H1 (cell line): ENCODE measurements at regions not wholly inside any gene's neighbourhood (a gene's known extent, or its start where the extent isn't known, plus 50 kb on each side); places are given as distances from the start of the nearest gene placed in this dataset.

Experiments
- CTCF ChIA-PET: fragments of 300-600 bp; sonication (Branson Sonifier 250); formaldehyde crosslinking; loops from one replicate; lab custom pipeline; 2021; ENCODE audit not compliant: partially characterized antibody; lab: Charles Lee
- POLR2A ChIA-PET: fragments of 300-600 bp; sonication (Branson Sonifier 250); formaldehyde crosslinking; loops from one replicate; lab custom pipeline; 2021; ENCODE audit warnings: inconsistent platforms; ENCODE audit not compliant: partially characterized antibody; lab: Charles Lee
- DNase-seq, 2 experiments: peaks; one replicate each; pipeline versions ENCODE4 v3.0.0 to v3.0.0-alpha.2; 2010 to 2022; ENCODE audit warnings: low spot score in 2 of 2, low read depth in 1 of 2, mixed read lengths in 1 of 2
- FAIRE-seq: peaks from 2 replicates; lab custom pipeline; 2011; peaks lifted over from hg19 to GRCh38; lab: Jason Lieb, UNC
- H2AFZ ChIP-seq: 2 replicates; pipeline ENCODE4 v1.8.1; 2012; ENCODE audit warnings: low read length, inconsistent platforms
- H2AK5ac ChIP-seq: 2 replicates; pipeline ENCODE4 v1.6.1; 2013; ENCODE audit warnings: low read depth, low read length
- H2BK120ac ChIP-seq: replicated peaks from 2 replicates; pipeline ENCODE3; 2013; ENCODE audit warnings: low read depth, low read length, inconsistent platforms
- H2BK12ac ChIP-seq: 2 replicates; pipeline ENCODE4 v1.6.1; 2013; ENCODE audit warnings: low read depth, low read length
- H2BK15ac ChIP-seq: 2 replicates; pipeline ENCODE4 v1.6.1; 2013; ENCODE audit warnings: low read length
- H2BK20ac ChIP-seq: 2 replicates; pipeline ENCODE4 v1.6.1; 2013; ENCODE audit warnings: low read length
- H2BK5ac ChIP-seq: 2 replicates; pipeline ENCODE4 v1.6.1; 2013; ENCODE audit warnings: low read depth, low read length
- H3K14ac ChIP-seq: 2 replicates; pipeline ENCODE4 v1.6.1; 2013; ENCODE audit warnings: inconsistent platforms; ENCODE audit not compliant: insufficient read length
- H3K18ac ChIP-seq: 2 replicates; pipeline ENCODE4 v1.6.1; 2013; ENCODE audit warnings: low read length; ENCODE audit errors: extremely low read depth
- H3K23ac ChIP-seq: 2 replicates; pipeline ENCODE4 v1.6.1; 2013; ENCODE audit warnings: inconsistent platforms; ENCODE audit not compliant: insufficient read length
- H3K23me2 ChIP-seq: 2 replicates; pipeline ENCODE4 v1.6.1; 2013; ENCODE audit warnings: low read depth, low read length
- H3K27ac ChIP-seq: 2 replicates; pipeline ENCODE4 v1.6.1; 2011; ENCODE audit warnings: low read depth, low read length, inconsistent platforms
- H3K27me3 ChIP-seq, 4 experiments: replicated peaks in 1 of 4; 1 replicate in 1 of 4; 2 replicates in 3 of 4; pipeline versions ENCODE4 v1.6.1 to v1.8.1; 2011 to 2013; ENCODE audit warnings: low read length in 3 of 4, mild to moderate bottlenecking in 3 of 4, inconsistent platforms in 2 of 4, mixed read lengths in 2 of 4, moderate library complexity in 1 of 4; ENCODE audit not compliant: control insufficient read depth in 3 of 4, insufficient read depth in 3 of 4; ENCODE audit errors: extremely low read depth in 1 of 4
- H3K36me3 ChIP-seq, 4 experiments: 2 replicates each; pipeline versions ENCODE4 v1.6.1 to v1.8.1; 2011 to 2013; ENCODE audit warnings: mild to moderate bottlenecking in 4 of 4, low read length in 3 of 4, moderate library complexity in 2 of 4, control low read depth in 1 of 4, inconsistent platforms in 1 of 4; ENCODE audit not compliant: insufficient read depth in 4 of 4, control insufficient read depth in 2 of 4
- H3K4ac ChIP-seq: replicated peaks from 2 replicates; pipeline ENCODE3; 2013; ENCODE audit warnings: low read length, low read depth, mixed read lengths, inconsistent platforms; ENCODE audit not compliant: insufficient read length
- H3K4me1 ChIP-seq, 4 experiments: replicated peaks in 1 of 4; 1 replicate in 1 of 4; 2 replicates in 3 of 4; pipeline versions ENCODE4 v1.6.1 to v1.8.1; 2011 to 2013; ENCODE audit warnings: low read length in 3 of 4, inconsistent platforms in 2 of 4, mixed read lengths in 1 of 4; ENCODE audit not compliant: insufficient read depth in 4 of 4, control insufficient read depth in 3 of 4
- H3K4me2 ChIP-seq, 2 experiments: 2 replicates each; pipeline versions ENCODE4 v1.6.1 to v1.8.1; 2011 to 2013; ENCODE audit warnings: low read depth in 2 of 2, low read length in 2 of 2, control low read depth in 1 of 2, inconsistent platforms in 1 of 2, mild to moderate bottlenecking in 1 of 2; ENCODE audit not compliant: insufficient read depth in 1 of 2
- H3K4me3 ChIP-seq, 4 experiments: fragments of 200-600, 300-600 bp in 1 of 4; sonication (generic), shearing (Covaris generic), sonication (Bioruptor Twin) in 1 of 4; 2 replicates each; pipeline versions ENCODE4 v1.5.1 to v1.8.1; 2011 to 2016; ENCODE audit warnings: low read length in 4 of 4, low read depth in 3 of 4, control low read depth in 2 of 4, inconsistent platforms in 2 of 4, mild to moderate bottlenecking in 2 of 4, mixed read lengths in 1 of 4, moderate library complexity in 1 of 4; ENCODE audit not compliant: insufficient read depth in 2 of 4; ENCODE audit errors: extremely low read depth in 1 of 4
- H3K56ac ChIP-seq: replicated peaks from 2 replicates; pipeline ENCODE3; 2013; ENCODE audit warnings: low read depth, mild to moderate bottlenecking, mixed read lengths, low read length, inconsistent platforms; ENCODE audit not compliant: insufficient read length
- H3K79me1 ChIP-seq: 2 replicates; pipeline ENCODE4 v1.6.1; 2013; ENCODE audit warnings: low read depth, low read length, control low read depth
- H3K79me2 ChIP-seq, 2 experiments: 2 replicates each; pipeline versions ENCODE4 v1.6.1 to v1.8.1; 2012 to 2013; ENCODE audit warnings: low read length in 2 of 2, mild to moderate bottlenecking in 2 of 2, inconsistent platforms in 1 of 2; ENCODE audit not compliant: insufficient read depth in 2 of 2, control insufficient read depth in 1 of 2
- H3K9ac ChIP-seq, 4 experiments: replicated peaks in 1 of 4; 1 replicate in 1 of 4; 2 replicates in 3 of 4; pipeline versions ENCODE4 v1.6.1 to v1.8.1; 2011 to 2013; ENCODE audit warnings: low read depth in 3 of 4, low read length in 3 of 4, control low read depth in 2 of 4, mild to moderate bottlenecking in 2 of 4, moderate library complexity in 2 of 4, inconsistent platforms in 1 of 4; ENCODE audit errors: extremely low read depth in 1 of 4
- H3K9me3 ChIP-seq, 2 experiments: 2 replicates each; pipeline versions ENCODE4 v1.6.1 to v1.8.1; 2012 to 2013; ENCODE audit warnings: mild to moderate bottlenecking in 2 of 2, moderate library complexity in 2 of 2, control low read depth in 1 of 2, inconsistent platforms in 1 of 2, low read depth in 1 of 2, low read length in 1 of 2, mixed read lengths in 1 of 2; ENCODE audit not compliant: insufficient read depth in 2 of 2
- H4K20me1 ChIP-seq, 2 experiments: replicated peaks in 1 of 2; 2 replicates each; pipeline versions ENCODE3 to v1.8.1; 2011 to 2013; ENCODE audit warnings: inconsistent platforms in 2 of 2, low read length in 2 of 2, mild to moderate bottlenecking in 1 of 2; ENCODE audit not compliant: insufficient read depth in 2 of 2, control insufficient read depth in 1 of 2
- H4K5ac ChIP-seq: 2 replicates; pipeline ENCODE4 v1.6.1; 2013; ENCODE audit warnings: low read length, low read depth, mixed read lengths, inconsistent platforms; ENCODE audit not compliant: insufficient read length
- H4K8ac ChIP-seq: 2 replicates; pipeline ENCODE4 v1.8.0; 2013; ENCODE audit warnings: mild to moderate bottlenecking, moderate library complexity, low read length, inconsistent platforms; ENCODE audit not compliant: insufficient read depth; ENCODE audit errors: extremely low read depth
- H4K91ac ChIP-seq: replicated peaks from 2 replicates; pipeline ENCODE3; 2013; ENCODE audit warnings: low read length, mixed read lengths, inconsistent platforms; ENCODE audit not compliant: insufficient read length
- ASH2L ChIP-seq: fragments of 200-600, 300-600 bp; sonication (generic); IDR thresholded peaks from one replicate; pipeline ENCODE4 v1.7.1; 2017; ENCODE audit warnings: low read length
- JUN ChIP-seq: IDR thresholded peaks from 2 replicates; pipeline ENCODE4 v1.6.1; 2011; ENCODE audit warnings: low read depth, mild to moderate bottlenecking, improper control_type of control experiment, low read length
- NRF1 ChIP-seq: IDR thresholded peaks from 2 replicates; pipeline ENCODE4 v1.6.1; 2011; ENCODE audit warnings: mild to moderate bottlenecking, low read depth, low read length, improper control_type of control experiment
- SAP30 ChIP-seq: fragments of 300-600 bp; sonication (generic); IDR thresholded peaks from 2 replicates; pipeline ENCODE4 v1.7.1; 2012; ENCODE audit warnings: low read length, moderate library complexity, mild to moderate bottlenecking, inconsistent platforms; ENCODE audit not compliant: insufficient read depth, insufficient replicate concordance
- TAF7 ChIP-seq: optimal IDR thresholded peaks from 2 replicates; pipeline ENCODE3; 2011; ENCODE audit warnings: low read depth, mild to moderate bottlenecking, inconsistent platforms, low read length, moderate library complexity, borderline replicate concordance
- TCF12 ChIP-seq: IDR thresholded peaks from 2 replicates; pipeline ENCODE4 v1.6.1; 2011; ENCODE audit warnings: low read depth, mild to moderate bottlenecking, low read length
- TEAD4 ChIP-seq: IDR thresholded peaks from 2 replicates; pipeline ENCODE4 v1.6.1; 2012; ENCODE audit warnings: low read depth, low read length, inconsistent platforms, mixed read lengths
- WGBS, 2 experiments: shearing (Covaris generic) in 1 of 2; methylation state at CpG; one replicate each; pipeline versions ENCODE4 v1.1.6 to v1.1.7; 2013 to 2015; ENCODE audit warnings: low lambda C conversion rate in 2 of 2, mixed read lengths in 2 of 2, inconsistent platforms in 1 of 2, low coverage in 1 of 2, missing lambda C conversion rate in 1 of 2; ENCODE audit not compliant: insufficient replicate concordance in 2 of 2, insufficient coverage in 1 of 2, insufficient read length in 1 of 2; ENCODE audit errors: extremely low coverage in 1 of 2, missing lambda C conversion rate in 1 of 2; 5-methylcytosine and 5-hydroxymethylcytosine counted together

DNA sequence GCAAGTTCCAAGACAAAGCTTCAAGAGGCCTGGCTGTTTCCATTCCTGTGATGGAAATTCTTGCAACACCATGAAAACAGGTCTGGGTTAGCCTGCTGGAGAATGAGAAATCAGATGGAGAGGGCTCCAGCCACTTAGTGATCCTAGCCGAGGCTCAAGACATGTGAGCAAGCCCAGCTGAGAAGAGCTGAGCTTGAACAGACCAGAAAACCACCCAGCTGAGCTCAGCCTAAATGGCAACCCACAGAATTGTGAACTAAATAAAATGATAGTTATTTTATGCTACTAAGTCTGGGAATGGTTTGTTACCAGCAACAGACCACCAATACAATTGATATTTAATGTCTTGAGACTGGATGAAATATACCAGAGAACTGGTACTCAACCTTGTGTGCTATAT is 494.5 kb downstream of the RMST start:
- ChIA-PET CTCF (interaction anchor here (1.0 to 1.3 kb wide), 2 partner anchors 41 to 969 kb away, joined by 3 read pairs; no protein-coding TSS in a partner anchor), POLR2A (no interaction called here)
- H3K27ac ChIP-seq, result no peak overlapping the region
- H3K4ac ChIP-seq, result no peak overlapping the region
- DNase-seq, result no peak
- no peak for TF ChIP-seq TEAD4
- TF ChIP-seq TCF12, result no peak
- no peak for TF ChIP-seq TAF7
- TF ChIP-seq NRF1, result no peak
- no peak for TF ChIP-seq SAP30
- no peak for TF ChIP-seq ASH2L
- TF ChIP-seq JUN, result no peak
- H3K4me3 ChIP-seq, result no peak overlapping the region
- H3K9ac ChIP-seq, result no peak overlapping the region
- no peak overlapping the region for H3K56ac ChIP-seq
- H2BK15ac ChIP-seq, result no peak overlapping the region
- H3K9me3 ChIP-seq, result peaks cover 0 to 11% of the 10 kb centered on the region in 2 experiments; a peak in 3 of 4 replicates
- H3K18ac ChIP-seq, result no peak overlapping the region
- no peak overlapping the region for H2BK5ac ChIP-seq
- no peaks in the 10 kb centered on the region for H3K23me2 ChIP-seq
- H4K5ac ChIP-seq, result no peak overlapping the region
- no peak overlapping the region for H2AK5ac ChIP-seq
- no peaks in the 10 kb centered on the region; a peak in 2 of 7 replicates for H3K27me3 ChIP-seq
- no peak overlapping the region for H3K23ac ChIP-seq
- no peak overlapping the region for H4K8ac ChIP-seq
- no peak for FAIRE-seq
- H2BK20ac ChIP-seq, result no peak overlapping the region
- H3K4me2 ChIP-seq, result no peak overlapping the region
- H2BK12ac ChIP-seq, result no peak overlapping the region
- H3K14ac ChIP-seq, result no peak overlapping the region
- H2AFZ ChIP-seq, result no peak overlapping the region
- H3K36me3 ChIP-seq, result no peaks in the 10 kb centered on the region
- H3K4me1 ChIP-seq, result no peaks in the 10 kb centered on the region; a peak in 1 of 7 replicates
- H3K79me1 ChIP-seq, result no peaks in the 10 kb centered on the region
- WGBS, 2 experiments, result 100% methylated on average over 1 of the region's 1 CpG; no CpG with 5 or more reads in 1 of the 2 experiments
- H3K79me2 ChIP-seq, result no peaks in the 10 kb centered on the region
- H4K20me1 ChIP-seq, result no peaks in the 10 kb centered on the region
- no peak overlapping the region for H2BK120ac ChIP-seq
- no peak overlapping the region for H4K91ac ChIP-seq
